ENCODE measurements at regions not wholly inside any gene's neighbourhood (a gene's known extent, or its start where the extent isn't known, plus 50 kb on each side); places are given as distances from the start of the nearest gene placed in this dataset.

GRCh38 chr11:70711095-70711910 is 313.0 kb downstream of the CTTN start:
- WGBS, 2 experiments (ENCODE audit: low coverage in 1 of 2, low lambda C conversion rate in 2 of 2, missing lambda C conversion rate in 2 of 2) = 34 to 38% methylated on average over 30 of the region's 30 CpGs
- H3K36me3 ChIP-seq (ENCODE audit: low read depth) = no peaks in the 10 kb centered on the region
- in situ Hi-C loops (cut with MboI) = no loop called here

GRCh38 chr11:70711911-70712185 is 313.5 kb downstream of the CTTN start:
- Histone ChIP-seq H3K79me2 (ENCODE audit: insufficient read depth) (no peaks in the 10 kb centered on the region), H3K4me1 (ENCODE audit: insufficient read depth) (no peaks in the 10 kb centered on the region), H4K20me1 (ENCODE audit: insufficient read depth) (no peaks in the 10 kb centered on the region), H3F3A (ENCODE audit: insufficient read depth) (no peaks in the 10 kb centered on the region), H3K9me2 (ENCODE audit: insufficient read depth) (no peaks in the 10 kb centered on the region), H3K9me3 (ENCODE audit: low read depth) (no peaks in the 10 kb centered on the region), H3K4me3 (no peak overlapping the region), H3K4me2 (ENCODE audit: unreplicated experiment) (no peak overlapping the region), H3K36me3 (ENCODE audit: low read depth) (no peaks in the 10 kb centered on the region), H2AFZ (no peak overlapping the region), H3K9ac (no peak overlapping the region), H3K27ac (no peak overlapping the region), H3K27me3 (replicated peaks; ENCODE audit: insufficient read depth) (no peaks in the 10 kb centered on the region)
- in situ Hi-C loops (cut with MboI) = no loop called here
- TF ChIP-seq EZH2phosphoT487 (IDR thresholded peaks at IDR 0.05; ENCODE audit: insufficient read depth, low read depth) (no peak), EZH2 (IDR thresholded peaks at IDR 0.05; ENCODE audit: insufficient read depth, poor library complexity, severe bottlenecking) (no peak)
- 14 to 27% methylated on average over 11 of the region's 11 CpGs for WGBS, 2 experiments (ENCODE audit: low coverage in 1 of 2, low lambda C conversion rate in 2 of 2, missing lambda C conversion rate in 2 of 2)
- DNase-seq = no peak

More at GRCh38 chr11:70711095-70711910, 313.0 kb downstream of the CTTN start:
- Histone ChIP-seq H3K4me3 (no peak overlapping the region), H3K79me2 (ENCODE audit: insufficient read depth) (no peaks in the 10 kb centered on the region), H3K4me1 (ENCODE audit: insufficient read depth) (no peaks in the 10 kb centered on the region), H3K9ac (no peak overlapping the region), H3K27ac (no peak overlapping the region), H2AFZ (no peak overlapping the region), H3K27me3 (replicated peaks; ENCODE audit: insufficient read depth) (no peaks in the 10 kb centered on the region), H3F3A (ENCODE audit: insufficient read depth) (no peaks in the 10 kb centered on the region), H3K9me2 (ENCODE audit: insufficient read depth) (no peaks in the 10 kb centered on the region), H4K20me1 (ENCODE audit: insufficient read depth) (no peaks in the 10 kb centered on the region), H3K9me3 (ENCODE audit: low read depth) (no peaks in the 10 kb centered on the region), H3K4me2 (ENCODE audit: unreplicated experiment) (no peak overlapping the region)
- DNase-seq = no peak
- no peak for TF ChIP-seq EZH2 (IDR thresholded peaks at IDR 0.05; ENCODE audit: insufficient read depth, poor library complexity, severe bottlenecking)
- no peak for TF ChIP-seq EZH2phosphoT487 (IDR thresholded peaks at IDR 0.05; ENCODE audit: insufficient read depth, low read depth)

- no peaks in the 10 kb centered on the region for H3K9me3 ChIP-seq (ENCODE audit: low read depth)
- no peak for TF ChIP-seq EZH2 (IDR thresholded peaks at IDR 0.05; ENCODE audit: insufficient read depth, poor library complexity, severe bottlenecking)
- TF ChIP-seq EZH2phosphoT487 (IDR thresholded peaks at IDR 0.05; ENCODE audit: insufficient read depth, low read depth) = no peak
- H3K4me2 ChIP-seq (ENCODE audit: unreplicated experiment) = no peak overlapping the region
- H3F3A ChIP-seq (ENCODE audit: insufficient read depth) = no peaks in the 10 kb centered on the region
- no peak overlapping the region for H3K27ac ChIP-seq
- no peaks in the 10 kb centered on the region for H4K20me1 ChIP-seq (ENCODE audit: insufficient read depth)
- DNase-seq = peak; percentile 32
- no peaks in the 10 kb centered on the region for H3K9me2 ChIP-seq (ENCODE audit: insufficient read depth)
- H3K9ac ChIP-seq = no peak overlapping the region
- H2AFZ ChIP-seq = no peak overlapping the region
- no peaks in the 10 kb centered on the region for H3K36me3 ChIP-seq (ENCODE audit: low read depth)
- no peaks in the 10 kb centered on the region for H3K79me2 ChIP-seq (ENCODE audit: insufficient read depth)
- no peaks in the 10 kb centered on the region for H3K4me1 ChIP-seq (ENCODE audit: insufficient read depth)
- WGBS, 2 experiments (ENCODE audit: low coverage in 1 of 2, low lambda C conversion rate in 2 of 2, missing lambda C conversion rate in 2 of 2) = 20 to 26% methylated on average over 10 of the region's 10 CpGs
- H3K27me3 ChIP-seq (replicated peaks; ENCODE audit: insufficient read depth) = no peaks in the 10 kb centered on the region
- in situ Hi-C loops (cut with MboI) = no loop called here
- H3K4me3 ChIP-seq = no peak overlapping the region
Observed at GRCh38 chr11:70712471-70712870, 314.1 kb downstream of the CTTN start.

- H3K4me1 ChIP-seq (ENCODE audit: insufficient read depth) = no peaks in the 10 kb centered on the region
- 67 to 69% methylated on average over 23 of the region's 24 CpGs for WGBS, 2 experiments (ENCODE audit: low coverage in 1 of 2, low lambda C conversion rate in 2 of 2, missing lambda C conversion rate in 2 of 2)
- no peaks in the 10 kb centered on the region for H3K9me2 ChIP-seq (ENCODE audit: insufficient read depth)
- H3K27me3 ChIP-seq (replicated peaks; ENCODE audit: insufficient read depth) = no peaks in the 10 kb centered on the region
- H3K9ac ChIP-seq = no peak overlapping the region
- no peak overlapping the region for H2AFZ ChIP-seq
- no peak overlapping the region for H3K4me2 ChIP-seq (ENCODE audit: unreplicated experiment)
- no peak overlapping the region for H3K4me3 ChIP-seq
- DNase-seq = no peak
- no peaks in the 10 kb centered on the region for H4K20me1 ChIP-seq (ENCODE audit: insufficient read depth)
- no peaks in the 10 kb centered on the region for H3F3A ChIP-seq (ENCODE audit: insufficient read depth)
- H3K79me2 ChIP-seq (ENCODE audit: insufficient read depth) = no peaks in the 10 kb centered on the region
- in situ Hi-C loops (cut with MboI) = no loop called here
- H3K36me3 ChIP-seq (ENCODE audit: low read depth) = no peaks in the 10 kb centered on the region
- TF ChIP-seq EZH2phosphoT487 (IDR thresholded peaks at IDR 0.05; ENCODE audit: insufficient read depth, low read depth) (no peak), EZH2 (IDR thresholded peaks at IDR 0.05; ENCODE audit: insufficient read depth, poor library complexity, severe bottlenecking) (no peak)
- no peaks in the 10 kb centered on the region for H3K9me3 ChIP-seq (ENCODE audit: low read depth)
- H3K27ac ChIP-seq = no peak overlapping the region
Observed at GRCh38 chr11:70713086-70713835, 314.9 kb downstream of the CTTN start.

All from GM23248 (cell line).